ENCODE measurements at regions not wholly inside any gene's neighbourhood (a gene's known extent, or its start where the extent isn't known, plus 50 kb on each side); places are given as distances from the start of the nearest gene placed in this dataset.

- TF ChIP-seq POLR2AphosphoS5 (IDR thresholded peaks at IDR 0.05) (no peak), POLR2A (IDR thresholded peaks at IDR 0.05) (no peak)
- TF ChIP-seq, protein P1, sequence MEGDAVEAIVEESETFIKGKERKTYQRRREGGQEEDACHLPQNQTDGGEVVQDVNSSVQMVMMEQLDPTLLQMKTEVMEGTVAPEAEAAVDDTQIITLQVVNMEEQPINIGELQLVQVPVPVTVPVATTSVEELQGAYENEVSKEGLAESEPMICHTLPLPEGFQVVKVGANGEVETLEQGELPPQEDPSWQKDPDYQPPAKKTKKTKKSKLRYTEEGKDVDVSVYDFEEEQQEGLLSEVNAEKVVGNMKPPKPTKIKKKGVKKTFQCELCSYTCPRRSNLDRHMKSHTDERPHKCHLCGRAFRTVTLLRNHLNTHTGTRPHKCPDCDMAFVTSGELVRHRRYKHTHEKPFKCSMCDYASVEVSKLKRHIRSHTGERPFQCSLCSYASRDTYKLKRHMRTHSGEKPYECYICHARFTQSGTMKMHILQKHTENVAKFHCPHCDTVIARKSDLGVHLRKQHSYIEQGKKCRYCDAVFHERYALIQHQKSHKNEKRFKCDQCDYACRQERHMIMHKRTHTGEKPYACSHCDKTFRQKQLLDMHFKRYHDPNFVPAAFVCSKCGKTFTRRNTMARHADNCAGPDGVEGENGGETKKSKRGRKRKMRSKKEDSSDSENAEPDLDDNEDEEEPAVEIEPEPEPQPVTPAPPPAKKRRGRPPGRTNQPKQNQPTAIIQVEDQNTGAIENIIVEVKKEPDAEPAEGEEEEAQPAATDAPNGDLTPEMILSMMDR (IDR thresholded peaks at IDR 0.05 in 8 of 11, conservative IDR thresholded peaks at IDR 0.05 in 3 of 11) = no peak
Observed at GRCh38 chr5:26737348-26738265, 300.8 kb downstream of the CDH9 start.

Measured in spleen (tissue), 7 donors.